ENCODE measurements at regions not wholly inside any gene's neighbourhood (a gene's known extent, or its start where the extent isn't known, plus 50 kb on each side); places are given as distances from the start of the nearest gene placed in this dataset.

DNA sequence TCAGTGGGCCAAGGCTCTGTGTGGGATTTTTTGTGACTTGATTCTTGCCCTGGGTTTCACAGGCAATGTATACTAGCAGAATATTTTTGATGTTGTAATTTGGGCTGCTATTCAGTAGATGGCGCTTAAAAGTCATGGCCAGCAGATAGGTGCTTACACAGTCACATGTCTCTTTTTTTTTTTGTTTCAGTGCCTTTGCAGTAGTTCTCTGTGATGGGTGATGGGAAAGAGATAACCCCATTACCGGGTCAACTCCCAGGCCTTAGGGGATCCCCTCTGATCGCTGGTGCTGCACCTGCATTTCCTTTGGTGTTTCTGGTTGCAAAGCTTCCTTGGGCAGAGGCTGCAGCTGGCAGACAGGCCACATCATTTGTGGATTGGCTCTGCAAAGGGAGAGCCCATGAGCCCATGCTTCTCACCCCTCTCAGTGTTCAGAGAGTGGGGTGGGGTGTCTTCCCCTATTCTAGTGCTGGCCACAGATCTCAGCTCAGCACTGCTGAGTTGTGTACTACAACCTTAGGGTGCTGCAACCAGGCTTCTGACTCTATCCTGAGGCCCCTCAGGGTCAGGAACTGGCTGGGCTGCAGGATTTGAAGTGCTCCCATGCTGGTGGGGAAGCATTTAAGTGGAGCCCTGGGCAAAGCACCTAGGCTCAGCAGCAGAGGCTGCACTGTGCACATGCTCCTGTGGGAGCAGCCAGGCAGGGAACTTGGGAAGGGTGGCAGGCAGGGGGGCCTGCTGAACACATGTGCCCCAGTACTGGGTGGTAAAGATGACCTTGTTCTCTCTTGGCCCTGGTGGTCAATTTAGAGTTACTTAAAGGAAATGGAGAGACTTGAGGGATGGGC, 219.8 kb upstream of the SPHKAP start:
- Mint-ChIP-seq H3K9me3 (ENCODE audit: unreplicated experiment) (no peaks in the 10 kb centered on the region), H3K4me3 (ENCODE audit: unreplicated experiment) (no peak overlapping the region), H3K27ac (ENCODE audit: unreplicated experiment) (no peak overlapping the region), H3K4me1 (ENCODE audit: low read depth, unreplicated experiment) (no peaks in the 10 kb centered on the region), H3K27me3 (ENCODE audit: insufficient read depth, unreplicated experiment) (no peaks in the 10 kb centered on the region), H3K36me3 (ENCODE audit: insufficient read depth, unreplicated experiment) (no peaks in the 10 kb centered on the region)
- H3K27me3 ChIP-seq (replicated peaks; ENCODE audit: control insufficient read depth, insufficient read depth, low read length), result no peaks in the 10 kb centered on the region
- CTCF ChIA-PET, result no interaction called here
- BruUV-seq (replicated peaks), result no TSS peak
- TF ChIP-seq, protein P1, sequence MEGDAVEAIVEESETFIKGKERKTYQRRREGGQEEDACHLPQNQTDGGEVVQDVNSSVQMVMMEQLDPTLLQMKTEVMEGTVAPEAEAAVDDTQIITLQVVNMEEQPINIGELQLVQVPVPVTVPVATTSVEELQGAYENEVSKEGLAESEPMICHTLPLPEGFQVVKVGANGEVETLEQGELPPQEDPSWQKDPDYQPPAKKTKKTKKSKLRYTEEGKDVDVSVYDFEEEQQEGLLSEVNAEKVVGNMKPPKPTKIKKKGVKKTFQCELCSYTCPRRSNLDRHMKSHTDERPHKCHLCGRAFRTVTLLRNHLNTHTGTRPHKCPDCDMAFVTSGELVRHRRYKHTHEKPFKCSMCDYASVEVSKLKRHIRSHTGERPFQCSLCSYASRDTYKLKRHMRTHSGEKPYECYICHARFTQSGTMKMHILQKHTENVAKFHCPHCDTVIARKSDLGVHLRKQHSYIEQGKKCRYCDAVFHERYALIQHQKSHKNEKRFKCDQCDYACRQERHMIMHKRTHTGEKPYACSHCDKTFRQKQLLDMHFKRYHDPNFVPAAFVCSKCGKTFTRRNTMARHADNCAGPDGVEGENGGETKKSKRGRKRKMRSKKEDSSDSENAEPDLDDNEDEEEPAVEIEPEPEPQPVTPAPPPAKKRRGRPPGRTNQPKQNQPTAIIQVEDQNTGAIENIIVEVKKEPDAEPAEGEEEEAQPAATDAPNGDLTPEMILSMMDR (IDR thresholded peaks at IDR 0.05; ENCODE audit: insufficient read depth in 1 of 2, low read depth in 1 of 2, low read length in 1 of 2, severe bottlenecking in 1 of 2, unreplicated experiment in 1 of 2), result no peak
- DNase-seq, result no peak
- intact Hi-C loops (cut with micrococcal nuclease; ENCODE audit: unreplicated experiment), result no loop called here
- POLR2A ChIA-PET, result no interaction called here
- H3K9me3 ChIP-seq, result no peaks in the 10 kb centered on the region
- H3K4me1 ChIP-seq, result no peaks in the 10 kb centered on the region
- no peaks in the 10 kb centered on the region for H3K36me3 ChIP-seq (ENCODE audit: control insufficient read depth, insufficient read depth, low read length)
- no peak overlapping the region for H3K4me3 ChIP-seq (ENCODE audit: low read depth, low read length)

DNA sequence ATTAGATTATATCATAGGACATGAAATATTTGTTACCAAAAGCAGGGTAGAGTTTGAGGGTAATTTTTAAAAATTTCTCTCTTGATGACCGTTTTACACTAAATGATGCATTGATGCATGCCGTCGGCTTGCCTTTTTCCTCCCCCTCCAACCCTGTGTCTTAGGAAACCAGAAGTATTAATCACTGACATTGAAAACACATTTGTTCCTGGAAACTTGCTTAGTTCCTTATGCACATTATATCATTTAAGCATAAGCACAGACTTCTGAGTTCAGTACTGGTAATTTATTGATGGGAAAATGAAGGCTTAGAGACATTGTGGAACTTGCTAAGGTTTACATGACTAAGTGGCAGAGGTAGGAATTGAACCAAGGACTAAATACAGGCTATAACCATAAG, 206.3 kb upstream of the SPHKAP start:
- Mint-ChIP-seq H3K27me3 (ENCODE audit: insufficient read depth, unreplicated experiment) (no peaks in the 10 kb centered on the region), H3K36me3 (ENCODE audit: insufficient read depth, unreplicated experiment) (no peaks in the 10 kb centered on the region)
- no peaks in the 10 kb centered on the region for H3K9me3 ChIP-seq

DNA sequence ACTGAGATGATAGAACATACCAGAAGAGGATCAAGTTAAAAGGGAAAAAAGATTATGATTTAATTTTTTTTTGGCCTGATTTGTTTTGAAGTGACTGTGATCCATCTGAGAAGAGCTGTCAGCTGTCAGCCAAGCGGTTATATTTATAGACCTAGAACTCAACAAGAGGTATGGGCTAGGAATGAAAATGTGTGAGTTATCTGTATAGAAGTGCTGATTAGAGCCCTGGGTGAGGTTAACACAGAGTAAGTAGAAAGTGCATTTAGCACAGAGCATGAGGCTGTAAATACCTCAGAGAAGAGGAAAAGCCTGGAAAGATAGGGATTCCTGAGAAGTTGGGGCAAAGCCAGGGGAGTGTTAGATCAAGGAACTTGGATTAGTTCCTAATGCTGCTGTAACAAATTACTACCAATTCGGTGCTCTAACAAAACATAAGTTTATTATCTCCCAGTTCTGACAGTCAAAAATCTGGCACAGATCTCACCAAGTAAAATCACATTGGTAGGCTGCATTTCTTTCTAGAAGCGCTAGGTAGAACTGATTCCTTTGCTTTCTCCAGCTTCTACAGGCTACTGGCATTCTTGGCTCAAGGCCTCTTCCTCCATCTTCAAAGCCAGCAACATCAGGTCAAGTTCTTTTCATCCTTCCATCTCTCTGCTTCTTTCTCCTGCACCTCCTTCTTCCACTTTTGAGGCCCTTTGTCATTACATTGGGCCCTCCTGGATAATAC, 197.4 kb upstream of the SPHKAP start:
- Histone ChIP-seq H3K9me3 (no peaks in the 10 kb centered on the region), H3K36me3 (ENCODE audit: control insufficient read depth, insufficient read depth, low read length) (no peaks in the 10 kb centered on the region), H3K4me1 (no peaks in the 10 kb centered on the region), H3K4me3 (ENCODE audit: low read depth, low read length) (no peak overlapping the region), H3K27me3 (replicated peaks; ENCODE audit: control insufficient read depth, insufficient read depth, low read length) (no peaks in the 10 kb centered on the region; the same call in 1 of the 2 replicates)
- BruUV-seq (replicated peaks), result no TSS peak
- TF ChIP-seq, protein P1 (IDR thresholded peaks at IDR 0.05; ENCODE audit: insufficient read depth in 1 of 2, low read depth in 1 of 2, low read length in 1 of 2, severe bottlenecking in 1 of 2, unreplicated experiment in 1 of 2), result no peak
- no peaks in the 10 kb centered on the region for H3K36me3 Mint-ChIP-seq (ENCODE audit: insufficient read depth, unreplicated experiment)
- no peak overlapping the region for H3K27ac Mint-ChIP-seq (ENCODE audit: unreplicated experiment)
- ChIA-PET POLR2A (no interaction called here), CTCF (no interaction called here)
- no peak overlapping the region for H3K4me3 Mint-ChIP-seq (ENCODE audit: unreplicated experiment)
- DNase-seq, result no peak
- no peaks in the 10 kb centered on the region for H3K4me1 Mint-ChIP-seq (ENCODE audit: low read depth, unreplicated experiment)
- no peaks in the 10 kb centered on the region for H3K27me3 Mint-ChIP-seq (ENCODE audit: insufficient read depth, unreplicated experiment)
- intact Hi-C loops (cut with micrococcal nuclease; ENCODE audit: unreplicated experiment), result no loop called here
- no peaks in the 10 kb centered on the region for H3K9me3 Mint-ChIP-seq (ENCODE audit: unreplicated experiment)

More for the DNA sequence above, 206.3 kb upstream of the SPHKAP start:
- intact Hi-C loops (cut with micrococcal nuclease; ENCODE audit: unreplicated experiment), result no loop called here
- Histone ChIP-seq H3K27me3 (replicated peaks; ENCODE audit: control insufficient read depth, insufficient read depth, low read length) (no peaks in the 10 kb centered on the region), H3K36me3 (ENCODE audit: control insufficient read depth, insufficient read depth, low read length) (no peaks in the 10 kb centered on the region), H3K4me1 (no peaks in the 10 kb centered on the region), H3K4me3 (ENCODE audit: low read depth, low read length) (no peak overlapping the region)
- Mint-ChIP-seq H3K9me3 (ENCODE audit: unreplicated experiment) (peaks cover 8% of the 10 kb centered on the region), H3K4me1 (ENCODE audit: low read depth, unreplicated experiment) (no peaks in the 10 kb centered on the region), H3K4me3 (ENCODE audit: unreplicated experiment) (no peak overlapping the region), H3K27ac (ENCODE audit: unreplicated experiment) (no peak overlapping the region)
- ChIA-PET POLR2A (no interaction called here), CTCF (no interaction called here)
- no peak for DNase-seq
- no TSS peak for BruUV-seq (replicated peaks)
- TF ChIP-seq, protein P1 (IDR thresholded peaks at IDR 0.05; ENCODE audit: insufficient read depth in 1 of 2, low read depth in 1 of 2, low read length in 1 of 2, severe bottlenecking in 1 of 2, unreplicated experiment in 1 of 2), result no peak

Data from Caco-2 (cell line).